CD4-positive, CD25-positive, alpha-beta regulatory T cell (primary cell): ENCODE measurements at regions not wholly inside any gene's neighbourhood (a gene's known extent, or its start where the extent isn't known, plus 50 kb on each side); places are given as distances from the start of the nearest gene placed in this dataset.

ENCODE experiments used
- ATAC-seq, 2 donors: fragments of 150-1000 bp; cut with Tn5 transposase; one replicate each; pipeline ENCODE4 v1.10.0; 2021; ENCODE audit warnings: low read depth in 2 of 2, moderate number of reproducible peaks in 2 of 2, moderate library complexity in 1 of 2
- DNase-seq, 3 donors: peaks; one replicate each; pipeline versions ENCODE4 v3.0.0 to v3.0.0-alpha.2; 2012 to 2022; ENCODE audit warnings: mixed read lengths in 1 of 3
- H3K27ac ChIP-seq: one replicate; pipeline ENCODE4 v1.7.0; 2013; ENCODE audit warnings: mild to moderate bottlenecking, low read length; ENCODE audit not compliant: insufficient read depth, poor library complexity, severe bottlenecking
- H3K27me3 ChIP-seq: one replicate; pipeline ENCODE4 v1.7.0; 2013; ENCODE audit warnings: low read length; ENCODE audit not compliant: control insufficient read depth, insufficient read depth
- H3K36me3 ChIP-seq: one replicate; pipeline ENCODE4 v1.7.0; 2013; ENCODE audit warnings: mild to moderate bottlenecking, low read length, moderate library complexity; ENCODE audit not compliant: control insufficient read depth, insufficient read depth
- H3K4me1 ChIP-seq: 2 replicates; pipeline ENCODE4 v1.7.0; 2013; ENCODE audit warnings: mild to moderate bottlenecking, low read length; ENCODE audit not compliant: insufficient read depth, control insufficient read depth, poor library complexity, severe bottlenecking
- H3K4me3 ChIP-seq: one replicate; pipeline ENCODE4 v1.7.0; 2013; ENCODE audit warnings: low read depth, mild to moderate bottlenecking, low read length, moderate library complexity
- H3K9me3 ChIP-seq, 2 experiments: 1 replicate in 1 of 2; 2 replicates in 1 of 2; pipeline ENCODE4 v1.7.0; 2013; ENCODE audit warnings: low read length in 2 of 2, mild to moderate bottlenecking in 1 of 2, moderate library complexity in 1 of 2; ENCODE audit not compliant: control insufficient read depth in 2 of 2
- H3K27ac Mint-ChIP-seq, 3 donors: one replicate each; pipeline ENCODE4 v1.8.0; 2020 to 2022; ENCODE audit warnings: mild to moderate bottlenecking in 3 of 3, mixed read lengths in 3 of 3, moderate library complexity in 2 of 3
- H3K27me3 Mint-ChIP-seq: one replicate; pipeline ENCODE4 v1.8.0; 2022; ENCODE audit warnings: mild to moderate bottlenecking, mixed read lengths
- H3K36me3 Mint-ChIP-seq: one replicate; pipeline ENCODE4 v1.8.0; 2020; ENCODE audit warnings: mixed read lengths
- H3K4me1 Mint-ChIP-seq, 4 donors: one replicate each; pipeline ENCODE4 v1.8.0; 2020 to 2022; ENCODE audit warnings: mixed read lengths in 4 of 4, mild to moderate bottlenecking in 1 of 4
- H3K4me3 Mint-ChIP-seq, 4 donors: one replicate each; pipeline ENCODE4 v1.8.0; 2020 to 2022; ENCODE audit warnings: mild to moderate bottlenecking in 4 of 4, mixed read lengths in 4 of 4, moderate library complexity in 3 of 4
- H3K9me3 Mint-ChIP-seq, 7 donors: one replicate each; pipeline ENCODE4 v1.8.0; 2020 to 2022; ENCODE audit warnings: mixed read lengths in 7 of 7, mild to moderate bottlenecking in 3 of 7, moderate library complexity in 2 of 7

DNA sequence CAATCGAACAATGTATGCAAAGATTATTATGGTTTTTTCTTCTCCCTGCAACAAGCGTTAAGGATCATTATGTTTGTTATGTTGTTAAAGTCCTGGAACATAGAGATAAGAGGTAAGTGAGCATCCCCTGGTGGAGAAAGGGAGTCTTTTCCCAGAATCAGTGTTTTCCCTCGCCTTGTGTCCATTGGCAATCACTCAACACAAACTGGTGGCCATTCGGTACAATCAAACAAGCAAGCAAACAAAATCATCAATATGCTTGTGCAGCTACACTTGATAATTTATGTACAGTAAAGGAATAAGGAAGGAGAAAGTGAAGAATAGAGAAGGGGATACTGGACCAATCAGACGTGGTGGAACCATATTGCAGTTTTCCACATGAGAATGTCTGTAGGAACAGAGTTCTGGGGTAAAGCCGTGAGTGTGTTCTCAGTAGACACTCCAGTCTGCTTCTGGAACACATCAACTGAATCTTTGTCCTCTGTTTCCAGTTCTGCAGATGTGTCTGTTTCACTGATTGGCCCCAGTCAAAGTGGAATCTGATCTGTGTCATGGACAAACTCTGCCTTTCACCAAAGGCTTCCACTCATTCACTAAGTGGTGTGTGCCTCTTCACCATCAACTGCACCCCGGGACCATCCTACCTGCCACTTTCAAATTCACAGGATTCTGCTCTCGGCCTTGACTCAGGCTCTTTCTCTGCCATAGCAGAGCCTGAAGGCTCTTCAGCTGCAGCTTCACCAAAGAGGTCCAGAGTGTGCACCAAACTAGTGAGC is 169.5 kb downstream of the AHSP start:
- H3K4me1 ChIP-seq: peaks cover 36% of the 10 kb centered on the region
- H3K9me3 Mint-ChIP-seq: no peaks in the 10 kb centered on the region
- peak overlapping the region in 2 of 3 donors; percentile 2 to 8 for H3K27ac Mint-ChIP-seq
- peaks cover 11 to 29% (median 20%) of the 10 kb centered on the region in 4 donors for H3K4me1 Mint-ChIP-seq
- peaks cover 4% of the 10 kb centered on the region for H3K27me3 Mint-ChIP-seq
- no peak overlapping the region for H3K4me3 ChIP-seq
- no peak for ATAC-seq
- no peaks in the 10 kb centered on the region for H3K36me3 ChIP-seq
- H3K27me3 ChIP-seq: no peaks in the 10 kb centered on the region
- H3K9me3 ChIP-seq: no peaks in the 10 kb centered on the region
- no peak overlapping the region for H3K27ac ChIP-seq
- H3K4me3 Mint-ChIP-seq: peak overlapping the region in 1 of 4 donors; percentile 50
- no peaks in the 10 kb centered on the region for H3K36me3 Mint-ChIP-seq
- DNase-seq: no peak

DNA sequence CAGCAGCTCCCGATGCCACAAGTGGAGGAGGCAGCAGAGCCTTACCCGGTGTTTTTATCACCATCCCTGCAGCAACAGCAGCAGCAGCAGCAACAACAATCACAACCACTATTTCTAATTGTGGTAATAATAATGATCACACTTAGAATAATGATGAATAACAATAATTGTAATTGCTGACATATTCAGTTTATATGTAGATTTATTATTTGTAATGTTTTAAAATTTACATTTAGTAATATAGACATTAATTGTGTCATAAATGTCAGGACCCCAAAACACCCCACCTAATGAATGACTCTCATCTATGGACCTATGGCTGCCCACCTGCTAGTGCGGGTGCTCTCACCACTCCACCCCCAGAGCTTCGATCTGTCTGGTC is 170.0 kb downstream of the AHSP start:
- Mint-ChIP-seq H3K4me1 (peaks cover 11 to 34% (median 24%) of the 10 kb centered on the region in 4 donors), H3K27me3 (peaks cover 4% of the 10 kb centered on the region), H3K4me3 (peak overlapping the region in 2 of 4 donors; percentile 62 to 67), H3K9me3 (no peaks in the 10 kb centered on the region), H3K27ac (no peak overlapping the region), H3K36me3 (peaks cover 5% of the 10 kb centered on the region)
- Histone ChIP-seq H3K27ac (no peak overlapping the region), H3K36me3 (peaks cover 1% of the 10 kb centered on the region), H3K4me3 (no peak overlapping the region), H3K9me3 (no peaks in the 10 kb centered on the region), H3K27me3 (no peaks in the 10 kb centered on the region), H3K4me1 (peaks cover 41% of the 10 kb centered on the region)
- DNase-seq (no peak), ATAC-seq (no peak)

DNA sequence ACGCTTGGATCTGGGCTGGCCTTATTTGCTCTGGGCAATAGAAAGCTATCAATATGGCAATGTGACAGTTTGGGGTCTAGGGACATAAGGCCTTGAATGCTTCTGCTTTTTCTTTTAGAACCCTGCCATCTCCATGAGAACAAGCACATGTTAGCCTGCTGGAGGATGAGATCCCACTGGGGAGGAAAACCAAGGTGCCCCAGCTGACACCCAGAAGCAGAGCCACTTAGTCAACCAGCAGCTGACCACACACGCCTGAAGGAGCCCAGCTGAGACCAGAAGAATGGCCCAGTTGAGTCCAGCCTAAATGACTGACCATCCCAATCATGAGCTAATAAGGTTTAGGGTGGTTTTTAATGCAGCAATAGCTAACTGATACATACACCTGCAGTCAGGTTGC is 171.2 kb downstream of the AHSP start:
- H3K9me3 Mint-ChIP-seq: no peaks in the 10 kb centered on the region
- H3K27ac ChIP-seq: no peak overlapping the region
- peaks cover 11 to 41% (median 22%) of the 10 kb centered on the region in 4 donors for H3K4me1 Mint-ChIP-seq
- H3K36me3 ChIP-seq: peaks cover 13% of the 10 kb centered on the region
- H3K27me3 ChIP-seq: no peaks in the 10 kb centered on the region
- H3K4me1 ChIP-seq: peaks cover 41% of the 10 kb centered on the region
- peak overlapping the region in 2 of 3 donors; percentile 20 to 59 for H3K27ac Mint-ChIP-seq
- ATAC-seq (no peak), DNase-seq (no peak)
- no peaks in the 10 kb centered on the region for H3K9me3 ChIP-seq
- peaks cover 4% of the 10 kb centered on the region for H3K27me3 Mint-ChIP-seq
- H3K4me3 ChIP-seq: no peak overlapping the region
- peak overlapping the region in 3 of 4 donors; percentile 15 to 83 (median 62) for H3K4me3 Mint-ChIP-seq
- peaks cover 8% of the 10 kb centered on the region for H3K36me3 Mint-ChIP-seq

DNA sequence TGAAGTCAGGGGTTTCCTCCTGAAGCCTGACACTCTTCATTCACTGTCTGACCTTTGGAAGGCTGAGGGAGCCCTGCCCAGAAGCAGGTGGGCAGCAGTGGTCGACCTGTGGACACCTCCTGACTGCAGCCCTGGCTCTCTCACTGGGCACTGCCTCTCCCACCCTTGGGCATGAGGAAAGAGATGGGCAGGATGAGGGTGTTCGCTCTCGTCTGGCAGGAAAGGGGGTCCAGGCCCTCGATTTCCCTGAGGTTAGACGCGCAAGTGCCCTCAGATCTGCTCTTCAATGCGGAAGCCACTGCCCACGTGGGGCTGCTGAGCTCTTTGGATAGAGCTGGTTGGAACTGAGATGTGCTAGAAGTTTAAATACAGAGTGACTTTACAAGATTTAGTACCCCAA is 171.9 kb downstream of the AHSP start:
- Mint-ChIP-seq H3K36me3 (peaks cover 8% of the 10 kb centered on the region), H3K27me3 (peaks cover 4% of the 10 kb centered on the region), H3K4me3 (peak overlapping the region; percentile 68 to 98 (median 86)), H3K27ac (peak overlapping the region; percentile 55 to 91 (median 63)), H3K9me3 (no peaks in the 10 kb centered on the region), H3K4me1 (peaks cover 11 to 41% (median 22%) of the 10 kb centered on the region in 4 donors)
- H3K27me3 ChIP-seq: no peaks in the 10 kb centered on the region
- no peak overlapping the region for H3K27ac ChIP-seq
- H3K9me3 ChIP-seq: no peaks in the 10 kb centered on the region
- H3K4me3 ChIP-seq: no peak overlapping the region
- no peak for ATAC-seq
- H3K36me3 ChIP-seq: peaks cover 20% of the 10 kb centered on the region
- DNase-seq: no peak
- H3K4me1 ChIP-seq: peaks cover 41% of the 10 kb centered on the region

DNA sequence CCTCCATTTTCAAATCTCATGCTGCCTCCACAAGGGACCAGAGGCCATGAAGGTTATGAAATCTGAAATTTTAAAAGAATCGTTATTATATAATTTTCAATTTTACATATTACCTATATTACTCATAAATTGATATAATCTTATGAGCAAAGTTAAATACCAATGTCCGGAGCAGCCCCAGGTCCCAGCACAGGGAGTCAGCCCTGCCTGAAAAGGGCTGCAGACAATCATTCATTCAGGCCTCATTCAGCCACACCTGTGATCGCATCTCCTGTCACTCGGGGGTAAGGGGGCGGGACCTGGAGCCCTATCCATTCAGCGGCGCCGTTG is 172.5 kb downstream of the AHSP start:
- peak overlapping the region; percentile 82 to 98 (median 92) for H3K4me3 Mint-ChIP-seq
- H3K27ac Mint-ChIP-seq: peak overlapping the region; percentile 52 to 91 (median 88)
- Histone ChIP-seq H3K36me3 (peaks cover 26% of the 10 kb centered on the region), H3K4me3 (peak overlapping the region; percentile 84), H3K9me3 (no peaks in the 10 kb centered on the region), H3K4me1 (peaks cover 35% of the 10 kb centered on the region), H3K27me3 (no peaks in the 10 kb centered on the region), H3K27ac (peak overlapping the region; percentile 87)
- peaks cover 4% of the 10 kb centered on the region for H3K27me3 Mint-ChIP-seq
- DNase-seq (no peak), ATAC-seq (peak; percentile 73 to 81)
- peaks cover 8% of the 10 kb centered on the region for H3K36me3 Mint-ChIP-seq
- H3K9me3 Mint-ChIP-seq: no peaks in the 10 kb centered on the region
- peaks cover 11 to 41% (median 22%) of the 10 kb centered on the region in 4 donors for H3K4me1 Mint-ChIP-seq

DNA sequence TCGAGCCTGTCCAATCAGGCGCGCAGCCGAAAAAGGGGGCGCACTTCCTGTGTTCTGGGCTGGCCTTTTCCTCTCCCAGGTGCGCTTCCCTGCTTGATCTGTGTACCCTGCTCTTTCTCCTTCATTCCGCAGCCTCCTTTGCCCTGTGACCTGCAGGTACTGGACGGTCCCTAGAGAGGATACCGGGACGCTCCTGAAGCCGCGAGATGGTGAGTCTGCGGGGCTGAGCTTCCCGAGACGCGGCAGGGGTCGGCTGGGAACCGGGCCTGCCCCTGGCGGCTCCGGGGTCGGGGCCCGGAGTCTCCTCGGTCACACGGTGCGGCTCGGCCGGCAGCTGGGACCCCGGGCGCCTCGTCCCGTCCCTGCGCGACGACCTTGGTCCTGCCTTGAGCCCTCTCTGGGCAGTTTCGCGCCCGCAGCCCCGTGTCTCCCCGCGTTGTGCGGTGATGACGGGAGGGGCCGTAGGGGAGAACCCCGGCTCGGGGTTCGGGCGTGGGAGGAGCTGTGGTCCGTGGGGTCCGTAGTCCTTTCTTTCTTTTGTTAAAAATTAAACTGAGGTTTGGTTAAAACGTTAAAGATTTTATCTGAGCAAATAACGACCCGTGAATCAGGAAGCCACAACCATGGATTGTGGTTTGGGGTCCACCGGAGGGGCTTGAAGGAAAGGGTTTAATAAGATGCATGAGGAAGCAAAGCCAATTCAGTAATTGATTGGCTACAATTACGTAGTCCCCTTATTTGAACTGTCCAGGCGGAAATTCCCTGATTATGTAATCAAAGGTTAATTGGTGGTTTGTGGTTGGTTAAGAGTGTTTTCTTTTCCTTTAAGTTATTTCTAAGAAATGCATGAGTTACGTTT is 172.8 kb upstream of the ZNF267 start:
- H3K27me3 ChIP-seq: no peaks in the 10 kb centered on the region
- peaks cover 11 to 41% (median 22%) of the 10 kb centered on the region in 4 donors for H3K4me1 Mint-ChIP-seq
- ATAC-seq: no peak

DNA sequence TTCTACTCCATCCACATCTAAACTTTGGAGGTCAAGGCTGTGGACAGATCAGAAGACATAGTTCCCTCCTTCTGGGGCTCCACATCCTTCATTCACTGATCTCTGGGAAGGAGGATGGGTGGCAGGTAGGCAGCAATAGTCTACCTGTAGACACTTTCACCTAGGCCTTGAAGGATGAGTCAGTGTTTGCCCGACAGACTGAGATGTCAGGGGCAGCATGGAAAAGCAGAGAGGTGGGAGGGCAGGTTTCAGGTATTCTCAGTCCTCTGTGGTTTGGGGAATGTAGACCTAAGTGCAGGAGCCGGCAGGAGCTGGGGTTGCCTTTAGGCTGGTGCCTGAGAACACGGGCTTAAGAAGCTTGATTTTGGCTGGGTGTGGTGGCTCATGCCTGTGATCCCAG is 171.9 kb upstream of the ZNF267 start:
- Mint-ChIP-seq H3K4me1 (peaks cover 10 to 40% (median 22%) of the 10 kb centered on the region in 4 donors), H3K27me3 (peaks cover 4% of the 10 kb centered on the region), H3K9me3 (no peaks in the 10 kb centered on the region), H3K36me3 (peaks cover 8% of the 10 kb centered on the region), H3K4me3 (peak overlapping the region; percentile 82 to 98 (median 92)), H3K27ac (peak overlapping the region in 2 of 3 donors; percentile 91 to 96)
- peaks cover 24% of the 10 kb centered on the region for H3K4me1 ChIP-seq
- no peaks in the 10 kb centered on the region for H3K9me3 ChIP-seq
- DNase-seq (no peak), ATAC-seq (no peak)
- peak overlapping the region; percentile 87 for H3K27ac ChIP-seq
- peaks cover 41% of the 10 kb centered on the region for H3K36me3 ChIP-seq
- no peaks in the 10 kb centered on the region for H3K27me3 ChIP-seq
- H3K4me3 ChIP-seq: peak overlapping the region; percentile 95

More for the DNA sequence above, 172.8 kb upstream of the ZNF267 start:
- peak; percentile 80 to 88 (median 83) for DNase-seq
- H3K4me1 ChIP-seq: peaks cover 31% of the 10 kb centered on the region
- Mint-ChIP-seq H3K9me3 (no peaks in the 10 kb centered on the region), H3K27ac (peak overlapping the region; percentile 91 to 96 (median 91)), H3K4me3 (peak overlapping the region; percentile 82 to 98 (median 92)), H3K27me3 (peaks cover 4% of the 10 kb centered on the region), H3K36me3 (peaks cover 8% of the 10 kb centered on the region)
- peaks cover 32% of the 10 kb centered on the region for H3K36me3 ChIP-seq
- peak overlapping the region; percentile 87 for H3K27ac ChIP-seq
- peak overlapping the region; percentile 95 for H3K4me3 ChIP-seq
- no peaks in the 10 kb centered on the region for H3K9me3 ChIP-seq
